ENCODE measurements at regions not wholly inside any gene's neighbourhood (a gene's known extent, or its start where the extent isn't known, plus 50 kb on each side); places are given as distances from the start of the nearest gene placed in this dataset.

DNA sequence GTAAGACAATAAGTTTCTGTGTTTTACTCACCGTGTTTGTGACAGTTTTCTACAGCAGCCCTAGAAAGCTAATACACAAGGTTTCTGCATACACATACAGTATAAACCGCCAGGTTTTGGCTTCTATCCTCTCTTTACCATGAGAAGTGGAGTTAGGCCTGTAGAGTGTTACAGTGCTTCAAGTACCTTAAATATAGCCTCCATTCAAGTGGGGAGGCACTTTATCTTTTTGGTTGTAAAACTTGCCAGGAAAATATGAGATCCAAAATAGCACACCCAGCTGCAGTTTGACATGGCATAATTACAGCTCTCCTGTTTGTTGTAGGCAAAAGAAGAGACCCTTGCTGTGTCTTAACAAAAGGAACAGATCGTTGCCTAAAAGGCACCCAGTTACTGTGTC lies 90.3 kb upstream of the PTPN3 start:
- Mint-ChIP-seq H3K9me3 (peaks cover 4% of the 10 kb centered on the region), H3K4me3 (no peak overlapping the region), H3K27ac (no peak overlapping the region), H3K36me3 (ENCODE audit: low read depth) (no peaks in the 10 kb centered on the region), H3K4me1 (no peaks in the 10 kb centered on the region), H3K27me3 (ENCODE audit: insufficient read depth) (peaks cover 4% of the 10 kb centered on the region)
- TF ChIP-seq, protein P1, sequence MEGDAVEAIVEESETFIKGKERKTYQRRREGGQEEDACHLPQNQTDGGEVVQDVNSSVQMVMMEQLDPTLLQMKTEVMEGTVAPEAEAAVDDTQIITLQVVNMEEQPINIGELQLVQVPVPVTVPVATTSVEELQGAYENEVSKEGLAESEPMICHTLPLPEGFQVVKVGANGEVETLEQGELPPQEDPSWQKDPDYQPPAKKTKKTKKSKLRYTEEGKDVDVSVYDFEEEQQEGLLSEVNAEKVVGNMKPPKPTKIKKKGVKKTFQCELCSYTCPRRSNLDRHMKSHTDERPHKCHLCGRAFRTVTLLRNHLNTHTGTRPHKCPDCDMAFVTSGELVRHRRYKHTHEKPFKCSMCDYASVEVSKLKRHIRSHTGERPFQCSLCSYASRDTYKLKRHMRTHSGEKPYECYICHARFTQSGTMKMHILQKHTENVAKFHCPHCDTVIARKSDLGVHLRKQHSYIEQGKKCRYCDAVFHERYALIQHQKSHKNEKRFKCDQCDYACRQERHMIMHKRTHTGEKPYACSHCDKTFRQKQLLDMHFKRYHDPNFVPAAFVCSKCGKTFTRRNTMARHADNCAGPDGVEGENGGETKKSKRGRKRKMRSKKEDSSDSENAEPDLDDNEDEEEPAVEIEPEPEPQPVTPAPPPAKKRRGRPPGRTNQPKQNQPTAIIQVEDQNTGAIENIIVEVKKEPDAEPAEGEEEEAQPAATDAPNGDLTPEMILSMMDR (conservative IDR thresholded peaks at IDR 0.05) = no peak
- Histone ChIP-seq H3K36me3 (ENCODE audit: control insufficient read depth, insufficient read depth, low read length) (no peaks in the 10 kb centered on the region), H3K27me3 (ENCODE audit: control insufficient read depth, insufficient read depth, low read length, poor library complexity, severe bottlenecking) (no peaks in the 10 kb centered on the region), H3K9me3 (ENCODE audit: control insufficient read depth, low read length) (no peaks in the 10 kb centered on the region), H3K9ac (ENCODE audit: extremely low read depth, low read length, poor library complexity, severe bottlenecking) (no peak overlapping the region), H3K4me1 (ENCODE audit: control insufficient read depth, insufficient read depth, low read length) (no peaks in the 10 kb centered on the region), H3K27ac (ENCODE audit: low read depth, low read length) (no peak overlapping the region), H3K4me3 (ENCODE audit: low read length) (no peak overlapping the region)
- 83 to 91% methylated on average over 2 to 3 of the region's 3 CpGs for WGBS, 2 experiments (ENCODE audit: insufficient coverage in 1 of 2, insufficient read length in 1 of 2)
- DNase-seq = no peak

DNA sequence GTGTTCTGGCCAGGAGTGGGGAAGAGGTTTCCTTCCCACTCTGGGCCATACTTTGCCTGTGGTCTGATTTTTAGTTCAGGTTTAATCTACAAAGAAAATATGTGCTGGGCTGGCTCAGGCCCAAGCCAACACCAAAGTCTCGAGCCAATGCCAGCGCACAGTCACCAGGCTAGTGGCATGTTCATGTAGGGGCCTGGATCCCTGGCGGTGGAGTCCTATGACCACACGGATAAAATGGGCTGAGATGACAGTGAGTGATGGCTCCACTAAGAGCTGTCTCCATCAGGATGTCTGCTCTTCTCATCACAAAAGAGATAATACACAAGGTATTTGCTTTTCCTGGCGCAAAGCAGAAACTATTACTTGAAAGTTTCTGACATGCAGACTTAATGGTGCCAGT lies 92.9 kb upstream of the PTPN3 start:
- H3K9me3 Mint-ChIP-seq = peaks cover 4% of the 10 kb centered on the region
- peaks cover 4% of the 10 kb centered on the region for H3K27me3 Mint-ChIP-seq (ENCODE audit: insufficient read depth)

DNA sequence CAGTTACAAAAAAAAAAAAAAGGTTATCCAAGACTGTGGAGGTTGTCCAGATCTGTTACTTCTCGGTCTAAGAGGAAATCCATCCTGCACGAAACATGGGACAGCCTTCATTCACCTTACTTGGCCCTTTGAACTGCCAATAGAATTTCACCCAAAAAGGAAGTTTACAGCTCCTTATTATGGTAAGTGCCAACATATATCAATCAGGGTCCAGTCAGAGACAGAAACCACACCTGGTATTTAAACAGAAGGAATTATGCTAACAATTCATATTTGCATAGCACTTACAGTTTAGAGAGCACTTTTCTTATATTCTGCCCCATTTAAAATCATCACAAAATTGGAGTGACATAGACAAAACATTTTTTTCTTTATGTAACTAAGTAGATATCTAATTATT lies 93.6 kb upstream of the PTPN3 start:
- 83 to 89% methylated on average over 1 to 2 of the region's 2 CpGs for WGBS, 2 experiments (ENCODE audit: insufficient coverage in 1 of 2, insufficient read length in 1 of 2)
- Mint-ChIP-seq H3K9me3 (peaks cover 4% of the 10 kb centered on the region), H3K36me3 (ENCODE audit: low read depth) (no peaks in the 10 kb centered on the region), H3K27me3 (ENCODE audit: insufficient read depth) (peaks cover 4% of the 10 kb centered on the region), H3K27ac (no peak overlapping the region), H3K4me3 (no peak overlapping the region), H3K4me1 (no peaks in the 10 kb centered on the region)
- H3K9ac ChIP-seq (ENCODE audit: extremely low read depth, low read length, poor library complexity, severe bottlenecking) = no peak overlapping the region
- H3K27me3 ChIP-seq (ENCODE audit: control insufficient read depth, insufficient read depth, low read length, poor library complexity, severe bottlenecking) = no peaks in the 10 kb centered on the region
- no peak overlapping the region for H3K27ac ChIP-seq (ENCODE audit: low read depth, low read length)
- H3K4me1 ChIP-seq (ENCODE audit: control insufficient read depth, insufficient read depth, low read length) = no peaks in the 10 kb centered on the region
- TF ChIP-seq, protein P1 (conservative IDR thresholded peaks at IDR 0.05) = no peak
- H3K4me3 ChIP-seq (ENCODE audit: low read length) = no peak overlapping the region
- no peaks in the 10 kb centered on the region for H3K36me3 ChIP-seq (ENCODE audit: control insufficient read depth, insufficient read depth, low read length)
- no peaks in the 10 kb centered on the region for H3K9me3 ChIP-seq (ENCODE audit: control insufficient read depth, low read length)
- DNase-seq = no peak

More for the DNA sequence above, 92.9 kb upstream of the PTPN3 start:
- no peaks in the 10 kb centered on the region for H3K4me1 ChIP-seq (ENCODE audit: control insufficient read depth, insufficient read depth, low read length)
- 87 to 89% methylated on average over 5 of the region's 5 CpGs for WGBS, 2 experiments (ENCODE audit: insufficient coverage in 1 of 2, insufficient read length in 1 of 2)
- TF ChIP-seq, protein P1 (conservative IDR thresholded peaks at IDR 0.05) = no peak
- no peaks in the 10 kb centered on the region for H3K36me3 ChIP-seq (ENCODE audit: control insufficient read depth, insufficient read depth, low read length)
- H3K36me3 Mint-ChIP-seq (ENCODE audit: low read depth) = no peaks in the 10 kb centered on the region
- H3K4me3 Mint-ChIP-seq = no peak overlapping the region
- no peaks in the 10 kb centered on the region for H3K4me1 Mint-ChIP-seq
- DNase-seq = no peak
- H3K4me3 ChIP-seq (ENCODE audit: low read length) = no peak overlapping the region
- no peak overlapping the region for H3K27ac Mint-ChIP-seq
- no peak overlapping the region for H3K9ac ChIP-seq (ENCODE audit: extremely low read depth, low read length, poor library complexity, severe bottlenecking)
- no peaks in the 10 kb centered on the region for H3K27me3 ChIP-seq (ENCODE audit: control insufficient read depth, insufficient read depth, low read length, poor library complexity, severe bottlenecking)
- H3K27ac ChIP-seq (ENCODE audit: low read depth, low read length) = no peak overlapping the region
- H3K9me3 ChIP-seq (ENCODE audit: control insufficient read depth, low read length) = no peaks in the 10 kb centered on the region
